ENCODE measurements at regions not wholly inside any gene's neighbourhood (a gene's known extent, or its start where the extent isn't known, plus 50 kb on each side); places are given as distances from the start of the nearest gene placed in this dataset.

GRCh38 chr9:15113288-15113687 lies 193.7 kb downstream of the TTC39B start:
- DNase-seq (ENCODE audit: low read depth) = no peak

GRCh38 chr9:15111071-15111470 lies 195.9 kb downstream of the TTC39B start:
- no peak for DNase-seq (ENCODE audit: low read depth)

GRCh38 chr9:15104826-15105420 lies 194.7 kb upstream of the FREM1 start:
- peak; percentile 39 for DNase-seq (ENCODE audit: low read depth)

GRCh38 chr9:15103290-15103689 lies 193.1 kb upstream of the FREM1 start:
- no peak for DNase-seq (ENCODE audit: low read depth)

- no peak for DNase-seq (ENCODE audit: low read depth)
These were observed 190.9 kb upstream of the FREM1 start for GRCh38 chr9:15101095-15101494.

- DNase-seq (ENCODE audit: low read depth) = no peak
These were observed 190.3 kb upstream of the FREM1 start for GRCh38 chr9:15100571-15100970.

GRCh38 chr9:15096972-15097371 lies 186.7 kb upstream of the FREM1 start:
- no peak for DNase-seq (ENCODE audit: low read depth)

- peak; percentile 22 for DNase-seq (ENCODE audit: low read depth)
These were observed 176.6 kb upstream of the FREM1 start for GRCh38 chr9:15086778-15087324.

GRCh38 chr9:15086156-15086763 lies 176.0 kb upstream of the FREM1 start:
- no peak for DNase-seq (ENCODE audit: low read depth)

- no peak for DNase-seq (ENCODE audit: low read depth)
These were observed 171.0 kb upstream of the FREM1 start for GRCh38 chr9:15081021-15081753.

- no peak for DNase-seq (ENCODE audit: low read depth)
These were observed 170.2 kb upstream of the FREM1 start for GRCh38 chr9:15080401-15080800.

- DNase-seq (ENCODE audit: low read depth) = no peak
These were observed 169.8 kb upstream of the FREM1 start for GRCh38 chr9:15079989-15080388.

GRCh38 chr9:15077946-15078729 lies 167.9 kb upstream of the FREM1 start:
- DNase-seq (ENCODE audit: low read depth) = no peak

- DNase-seq (ENCODE audit: low read depth) = no peak
These were observed 163.4 kb upstream of the FREM1 start for GRCh38 chr9:15073620-15074019.

GRCh38 chr9:15070716-15071115 lies 160.5 kb upstream of the FREM1 start:
- DNase-seq (ENCODE audit: low read depth) = no peak

GRCh38 chr9:15069106-15069505 lies 158.9 kb upstream of the FREM1 start:
- DNase-seq (ENCODE audit: low read depth) = no peak

- no peak for DNase-seq (ENCODE audit: low read depth)
These were observed 158.0 kb upstream of the FREM1 start for GRCh38 chr9:15068261-15068660.

- no peak for DNase-seq (ENCODE audit: low read depth)
These were observed 148.8 kb upstream of the FREM1 start for GRCh38 chr9:15059003-15059402.

GRCh38 chr9:15058236-15058635 lies 148.0 kb upstream of the FREM1 start:
- DNase-seq (ENCODE audit: low read depth) = no peak

- peak; percentile 1 for DNase-seq (ENCODE audit: low read depth)
These were observed 145.1 kb upstream of the FREM1 start for GRCh38 chr9:15055284-15055683.

- no peak for DNase-seq (ENCODE audit: low read depth)
These were observed 138.5 kb upstream of the FREM1 start for GRCh38 chr9:15048772-15049171.

- DNase-seq (ENCODE audit: low read depth) = no peak
These were observed 136.9 kb upstream of the FREM1 start for GRCh38 chr9:15047028-15047551.

Data from EH (cell line).